ENCODE measurements at regions not wholly inside any gene's neighbourhood (a gene's known extent, or its start where the extent isn't known, plus 50 kb on each side); places are given as distances from the start of the nearest gene placed in this dataset.
"Not testable (repeated sequence)": the region's sequence is repeated elsewhere in the genome, so short reads cannot be mapped to it uniquely, and the experiment has no call there.

- no peak for DNase-seq (ENCODE audit: low read depth in 2 of 2, low spot score in 1 of 2)
Observed at GRCh38 chr22:22371031-22371541, 126.5 kb downstream of the VPREB1 start.

GRCh38 chr22:22372086-22372485 is 127.5 kb downstream of the VPREB1 start:
- no peak for DNase-seq (ENCODE audit: low read depth in 2 of 2, low spot score in 1 of 2)

GRCh38 chr22:22374163-22374562 is 129.6 kb downstream of the VPREB1 start:
- DNase-seq (ENCODE audit: low read depth in 2 of 2, low spot score in 1 of 2): no peak

GRCh38 chr22:22374579-22374978 is 130.0 kb downstream of the VPREB1 start:
- DNase-seq (ENCODE audit: low read depth in 2 of 2, low spot score in 1 of 2): no peak

DNA sequence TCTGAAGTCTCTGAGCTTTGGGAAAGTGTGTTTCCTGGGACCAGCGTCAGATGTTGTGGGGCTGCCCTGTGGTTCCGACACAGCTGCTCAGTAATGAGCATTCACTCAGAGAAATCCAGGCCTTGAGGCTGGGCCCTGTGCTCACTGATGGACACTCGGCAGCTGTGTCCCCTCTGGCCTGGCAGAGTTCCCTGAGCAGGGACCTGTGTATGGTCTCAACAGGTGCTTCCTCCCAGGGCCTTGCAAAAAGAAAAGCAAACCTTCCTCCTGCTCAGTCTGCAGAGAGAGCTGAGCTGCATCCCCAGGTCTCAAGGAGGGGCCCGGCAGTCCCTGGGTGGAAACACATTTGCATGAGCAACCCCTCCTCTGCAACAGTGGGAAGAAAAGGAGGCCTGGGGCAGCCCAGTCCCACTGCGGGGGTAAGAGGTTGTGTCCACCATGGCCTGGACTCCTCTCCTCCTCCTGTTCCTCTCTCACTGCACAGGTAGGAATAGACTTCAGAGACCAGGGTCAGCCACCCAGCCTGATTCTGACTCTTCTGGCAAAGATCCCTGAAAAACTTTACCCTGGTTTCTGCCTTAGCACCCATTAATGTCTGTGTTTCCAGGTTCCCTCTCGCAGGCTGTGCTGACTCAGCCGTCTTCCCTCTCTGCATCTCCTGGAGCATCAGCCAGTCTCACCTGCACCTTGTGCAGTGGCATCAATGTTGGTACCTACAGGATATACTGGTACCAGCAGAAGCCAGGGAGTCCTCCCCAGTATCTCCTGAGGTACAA is 131.2 kb downstream of the VPREB1 start:
- no peak for DNase-seq (ENCODE audit: low read depth in 2 of 2, low spot score in 1 of 2)

DNA sequence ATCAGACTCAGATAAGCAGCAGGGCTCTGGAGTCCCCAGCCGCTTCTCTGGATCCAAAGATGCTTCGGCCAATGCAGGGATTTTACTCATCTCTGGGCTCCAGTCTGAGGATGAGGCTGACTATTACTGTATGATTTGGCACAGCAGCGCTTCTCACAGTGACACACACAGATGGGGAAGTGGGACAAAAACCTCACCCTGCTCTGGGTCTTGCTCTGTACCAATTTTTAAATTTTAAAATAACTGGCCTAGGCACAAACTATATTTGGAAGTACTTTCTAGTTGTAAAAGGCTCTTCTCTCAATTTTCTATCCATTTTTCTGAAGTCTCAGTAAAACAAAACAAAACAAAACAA is 131.7 kb downstream of the VPREB1 start:
- no peak for DNase-seq (ENCODE audit: low read depth in 2 of 2, low spot score in 1 of 2)

DNA sequence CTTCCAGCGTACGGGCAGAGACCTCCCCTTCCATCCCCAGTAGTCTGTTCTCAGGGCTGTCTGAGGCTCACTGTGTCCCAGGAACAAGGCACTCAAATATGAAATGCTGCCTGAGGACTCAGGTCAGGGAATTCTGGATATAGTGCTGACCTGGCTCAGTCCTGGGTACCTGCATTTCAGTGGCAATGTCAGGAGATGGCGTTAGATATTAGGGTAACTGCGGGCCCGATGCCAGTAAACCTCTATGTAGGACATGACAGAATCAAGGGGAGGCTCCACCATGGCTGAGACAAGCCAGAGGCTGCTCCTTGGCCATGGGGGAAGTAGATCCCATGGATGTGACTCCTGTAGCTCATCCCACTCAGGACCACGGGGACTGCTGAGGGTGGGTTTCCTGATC is 131.7 kb downstream of the ZNF280B start:
- not testable (repeated sequence) for DNase-seq (ENCODE audit: low read depth in 2 of 2, low spot score in 1 of 2)

- DNase-seq (ENCODE audit: low read depth in 2 of 2, low spot score in 1 of 2): no peak
Observed at GRCh38 chr22:22377335-22377734, 131.2 kb downstream of the ZNF280B start.

DNA sequence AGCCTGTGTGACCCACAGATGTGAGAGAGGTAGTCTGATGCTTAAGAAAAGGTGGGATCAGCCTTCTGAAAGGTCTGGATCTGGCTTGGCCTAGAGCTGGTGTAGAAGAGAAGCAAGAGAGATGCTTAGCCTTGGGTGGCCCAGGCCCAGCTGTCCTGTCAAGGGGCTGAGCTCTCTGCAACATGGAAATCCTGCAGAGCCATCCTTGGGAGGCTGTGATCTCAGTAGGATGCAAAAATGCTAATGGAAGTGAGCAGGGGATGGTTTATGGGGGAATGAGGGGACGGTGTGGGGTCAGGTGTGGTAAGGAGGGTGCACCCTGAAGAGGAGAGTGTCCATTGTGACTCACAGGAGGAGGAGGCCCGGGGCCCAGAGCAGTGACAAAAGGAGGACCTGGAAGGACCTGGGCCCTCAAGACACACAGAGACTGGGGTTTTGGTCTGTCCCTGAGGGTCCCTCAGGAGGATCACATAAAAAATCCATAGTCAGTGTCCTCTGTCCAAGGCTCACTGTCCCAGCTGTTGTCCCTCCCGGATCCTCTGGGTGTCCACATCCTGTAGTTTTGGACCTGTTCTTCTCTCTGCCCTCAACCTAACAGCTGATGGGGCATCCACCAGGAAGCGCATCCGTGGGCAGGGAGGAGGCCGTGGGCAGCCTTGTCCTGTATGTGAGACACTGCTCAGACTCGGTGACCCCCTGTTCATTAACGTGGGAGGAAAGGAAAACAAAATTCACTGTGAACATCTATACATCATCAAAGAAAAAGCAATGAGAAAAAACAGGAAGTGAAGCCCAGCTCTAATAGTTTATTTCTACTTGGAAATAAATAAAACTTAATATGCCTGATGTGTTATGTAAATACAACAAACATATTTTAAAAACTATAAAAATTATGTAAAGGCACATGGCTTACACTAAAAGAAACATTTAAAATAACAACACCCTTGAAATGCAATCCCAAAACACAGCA is 129.8 kb downstream of the ZNF280B start:
- DNase-seq (ENCODE audit: low read depth in 2 of 2, low spot score in 1 of 2): no peak

GRCh38 chr22:22380098-22381030 is 128.2 kb downstream of the ZNF280B start:
- no peak for DNase-seq (ENCODE audit: low read depth in 2 of 2, low spot score in 1 of 2)

- not testable (repeated sequence) for DNase-seq (ENCODE audit: low read depth in 2 of 2, low spot score in 1 of 2)
Observed at GRCh38 chr22:22381292-22381691, 127.2 kb downstream of the ZNF280B start.

- DNase-seq (ENCODE audit: low read depth in 2 of 2, low spot score in 1 of 2): no peak
Observed at GRCh38 chr22:22384267-22384666, 124.3 kb downstream of the ZNF280B start.

DNA sequence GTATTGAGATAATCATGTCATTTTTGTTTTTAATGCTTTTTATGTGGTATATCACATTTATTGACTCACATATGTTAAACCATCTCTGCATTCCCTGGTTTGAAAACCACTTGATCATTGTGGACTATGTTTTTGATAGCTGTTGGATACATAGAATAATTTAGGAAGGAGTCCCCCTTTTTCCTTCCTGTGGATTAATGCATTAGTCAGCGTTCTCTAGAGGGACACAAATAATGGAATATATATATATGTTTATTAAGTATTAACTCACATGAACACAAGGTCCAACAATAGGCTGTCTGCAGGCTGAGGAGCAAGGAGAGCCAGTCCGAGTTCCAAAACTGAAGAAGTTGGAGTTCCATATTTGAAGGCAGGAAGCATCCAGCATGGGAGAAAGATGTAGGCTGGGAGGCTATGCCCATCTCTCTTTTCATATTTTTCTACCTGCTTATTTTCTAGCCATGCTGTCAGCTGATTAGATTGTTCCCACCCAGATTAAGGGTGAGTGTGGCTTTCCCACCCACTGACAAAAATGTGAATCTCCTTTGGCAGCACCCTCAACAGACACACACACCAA is 123.8 kb downstream of the ZNF280B start:
- no peak for DNase-seq (ENCODE audit: low read depth in 2 of 2, low spot score in 1 of 2)

DNA sequence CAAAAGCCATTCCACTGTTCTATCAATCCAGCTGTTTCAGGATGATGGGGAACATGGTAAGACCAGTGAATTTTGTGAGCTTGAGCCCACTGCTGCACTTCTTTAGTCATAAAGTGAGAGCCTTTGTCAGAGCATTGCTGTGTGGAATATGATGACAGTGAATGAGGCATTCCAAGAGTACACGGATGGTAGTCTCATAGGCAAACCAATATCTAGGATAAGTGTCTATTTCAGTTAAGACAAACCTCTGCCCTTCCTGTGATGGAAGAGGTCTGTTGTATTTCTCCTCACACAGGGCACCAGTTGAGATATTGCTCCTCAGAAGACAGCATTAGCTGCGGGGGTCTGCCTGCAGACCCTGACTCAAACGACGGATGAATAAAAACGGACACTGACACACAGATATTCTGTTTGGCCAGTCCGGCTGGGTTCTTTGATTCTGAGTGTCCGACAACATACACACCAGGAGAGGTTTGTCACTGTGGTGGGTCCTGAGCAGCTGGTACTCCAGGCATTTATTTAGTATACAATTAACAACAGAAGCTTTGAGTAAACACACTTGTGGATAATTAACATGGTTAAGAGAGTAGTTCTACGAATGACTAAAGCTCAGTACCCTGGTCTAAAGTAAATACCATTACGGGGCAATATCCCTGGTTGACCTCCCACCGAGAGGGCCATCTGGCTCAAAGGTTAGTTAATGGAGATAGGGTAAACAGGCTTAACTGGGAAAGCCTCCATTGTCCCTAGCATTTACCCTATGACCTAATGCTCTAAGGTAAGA is 121.7 kb downstream of the ZNF280B start:
- no peak for DNase-seq (ENCODE audit: low read depth in 2 of 2, low spot score in 1 of 2)

DNA sequence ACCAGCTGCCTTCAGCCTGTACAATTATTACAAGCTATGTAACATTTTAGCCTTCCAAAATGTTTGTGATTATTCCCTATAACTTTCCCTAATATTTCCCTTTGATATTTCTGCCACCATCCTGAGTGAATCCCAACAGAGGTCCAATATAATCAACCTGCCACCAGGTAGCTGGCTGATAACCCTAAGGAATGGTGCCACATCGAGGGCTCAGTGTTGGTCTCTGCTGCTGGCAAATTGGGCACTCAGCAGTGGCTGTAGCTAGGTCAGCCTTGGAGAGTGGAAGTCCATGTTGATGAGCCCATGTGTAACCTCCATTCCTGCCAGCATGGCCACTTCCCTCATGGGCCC is 121.2 kb downstream of the ZNF280B start:
- no peak for DNase-seq (ENCODE audit: low read depth in 2 of 2, low spot score in 1 of 2)

DNA sequence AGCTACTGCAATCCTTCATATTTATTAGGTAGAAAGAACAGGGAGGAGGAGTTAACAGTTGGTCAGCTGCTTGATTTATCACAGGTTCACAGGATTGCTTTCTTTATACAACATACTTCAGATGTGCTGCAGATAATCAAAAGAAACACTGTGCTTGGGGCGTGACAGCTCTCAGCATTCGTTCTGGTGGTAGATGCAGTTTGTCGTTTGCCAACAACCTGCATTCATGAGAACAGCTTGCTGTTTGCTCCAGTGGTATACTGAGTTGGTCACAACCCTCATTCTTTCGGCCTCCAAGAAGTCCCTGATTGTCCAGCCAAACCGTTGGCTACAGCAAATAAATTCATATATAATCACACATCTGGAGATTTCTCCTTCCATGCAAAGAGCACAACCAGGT is 120.5 kb downstream of the ZNF280B start:
- DNase-seq (ENCODE audit: low read depth in 2 of 2, low spot score in 1 of 2): no peak

- no peak for DNase-seq (ENCODE audit: low read depth in 2 of 2, low spot score in 1 of 2)
Observed at GRCh38 chr22:22388494-22388893, 120.0 kb downstream of the ZNF280B start.

DNA sequence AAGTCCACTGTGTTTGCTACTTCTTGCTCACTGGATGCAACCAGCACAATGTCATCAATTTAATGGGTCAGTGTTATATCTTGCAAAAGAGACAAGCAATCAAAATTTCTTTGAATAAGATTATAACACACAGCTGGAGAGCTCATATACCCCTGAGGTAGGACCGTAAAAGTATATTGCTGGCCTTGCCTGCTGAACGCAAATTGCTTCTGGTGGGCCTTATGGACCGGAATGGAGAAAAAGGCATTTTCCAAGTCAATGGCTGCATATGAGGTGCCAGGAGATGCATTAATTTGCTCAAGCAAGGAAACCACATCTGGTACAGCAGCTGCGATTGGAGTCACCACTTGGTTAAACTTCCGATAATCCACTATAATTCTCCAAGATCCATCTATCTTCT is 119.1 kb downstream of the ZNF280B start:
- DNase-seq (ENCODE audit: low read depth in 2 of 2, low spot score in 1 of 2): no peak

DNA sequence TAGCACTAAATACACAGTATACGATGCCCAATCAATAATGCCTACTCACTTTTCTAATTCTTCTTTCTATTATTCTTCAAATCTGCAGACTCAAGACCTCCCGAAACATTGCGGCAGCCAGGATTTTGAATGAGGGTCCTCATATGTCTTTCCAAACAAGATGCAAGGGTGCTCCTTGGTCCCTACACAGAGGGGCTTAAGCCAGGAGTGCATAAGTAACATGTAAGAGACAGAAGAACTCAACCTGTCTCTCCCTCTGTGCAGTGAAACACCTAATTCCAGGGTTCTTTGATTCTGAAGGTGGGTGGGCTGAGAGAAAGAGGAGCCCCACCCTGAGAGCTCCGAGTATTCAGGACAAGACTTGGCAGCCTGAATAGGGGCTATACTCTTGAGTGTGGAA is 117.6 kb downstream of the ZNF280B start:
- DNase-seq (ENCODE audit: low read depth in 2 of 2, low spot score in 1 of 2): no peak

GRCh38 chr22:22391543-22391942 is 117.0 kb downstream of the ZNF280B start:
- no peak for DNase-seq (ENCODE audit: low read depth in 2 of 2, low spot score in 1 of 2)
